BE2C (cell line): ENCODE measurements at regions not wholly inside any gene's neighbourhood (a gene's known extent, or its start where the extent isn't known, plus 50 kb on each side); places are given as distances from the start of the nearest gene placed in this dataset.

Experiments
- DNase-seq: peaks from one replicate; pipeline ENCODE4 v3.0.0-alpha.2; 2020
- H3K27me3 ChIP-seq: fragments of 250-450 bp; sonication (Bioruptor Pico); 2 replicates; pipeline ENCODE4 v1.5.1; 2020; ENCODE audit warnings: mild to moderate bottlenecking
- H3K36me3 ChIP-seq: fragments of 250-450 bp; sonication (Bioruptor Pico); 2 replicates; pipeline ENCODE4 v1.5.1; 2020; ENCODE audit warnings: mild to moderate bottlenecking
- H3K4me1 ChIP-seq: fragments of 250-450 bp; sonication (Bioruptor Pico); 2 replicates; pipeline ENCODE4 v1.5.1; 2020
- H3K4me3 ChIP-seq: 2 replicates; pipeline ENCODE4 v1.5.1; 2011; ENCODE audit warnings: low read depth, low read length
- H3K9me3 ChIP-seq: fragments of 250-450 bp; sonication (Bioruptor Pico); 2 replicates; pipeline ENCODE4 v1.5.1; 2020
- TF ChIP-seq, protein P1 (sequence below): IDR thresholded peaks from 2 replicates; pipeline ENCODE4 v1.5.1; 2012; ENCODE audit warnings: mild to moderate bottlenecking, low read depth, low read length

DNA sequence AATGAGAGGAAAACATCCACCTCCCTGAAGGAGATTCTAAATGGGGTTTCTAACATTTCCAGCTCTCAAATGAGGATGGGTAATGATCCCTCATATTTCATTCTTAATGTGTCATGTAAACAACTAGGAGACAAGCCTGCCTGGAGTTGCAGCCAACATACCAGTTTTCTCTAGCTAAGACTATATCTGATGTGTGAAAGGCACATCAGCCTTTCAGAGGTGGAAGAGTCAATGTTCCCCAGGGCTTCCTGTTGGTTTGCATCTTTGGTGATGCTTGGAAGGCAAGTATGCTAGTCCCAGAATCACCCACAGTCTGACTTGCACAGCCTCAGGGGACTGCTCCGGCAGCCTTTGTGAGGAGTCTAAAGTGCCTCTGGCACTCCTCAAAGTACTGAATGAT is 921.2 kb downstream of the SQOR start:
- no peaks in the 10 kb centered on the region for H3K27me3 ChIP-seq
- no peaks in the 10 kb centered on the region for H3K9me3 ChIP-seq
- H3K4me3 ChIP-seq: no peak overlapping the region
- H3K36me3 ChIP-seq: no peaks in the 10 kb centered on the region
- no peaks in the 10 kb centered on the region for H3K4me1 ChIP-seq
- TF ChIP-seq, protein P1, sequence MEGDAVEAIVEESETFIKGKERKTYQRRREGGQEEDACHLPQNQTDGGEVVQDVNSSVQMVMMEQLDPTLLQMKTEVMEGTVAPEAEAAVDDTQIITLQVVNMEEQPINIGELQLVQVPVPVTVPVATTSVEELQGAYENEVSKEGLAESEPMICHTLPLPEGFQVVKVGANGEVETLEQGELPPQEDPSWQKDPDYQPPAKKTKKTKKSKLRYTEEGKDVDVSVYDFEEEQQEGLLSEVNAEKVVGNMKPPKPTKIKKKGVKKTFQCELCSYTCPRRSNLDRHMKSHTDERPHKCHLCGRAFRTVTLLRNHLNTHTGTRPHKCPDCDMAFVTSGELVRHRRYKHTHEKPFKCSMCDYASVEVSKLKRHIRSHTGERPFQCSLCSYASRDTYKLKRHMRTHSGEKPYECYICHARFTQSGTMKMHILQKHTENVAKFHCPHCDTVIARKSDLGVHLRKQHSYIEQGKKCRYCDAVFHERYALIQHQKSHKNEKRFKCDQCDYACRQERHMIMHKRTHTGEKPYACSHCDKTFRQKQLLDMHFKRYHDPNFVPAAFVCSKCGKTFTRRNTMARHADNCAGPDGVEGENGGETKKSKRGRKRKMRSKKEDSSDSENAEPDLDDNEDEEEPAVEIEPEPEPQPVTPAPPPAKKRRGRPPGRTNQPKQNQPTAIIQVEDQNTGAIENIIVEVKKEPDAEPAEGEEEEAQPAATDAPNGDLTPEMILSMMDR: no peak
- DNase-seq: no peak

- TF ChIP-seq, protein P1: no peak
- Histone ChIP-seq H3K4me3 (no peak overlapping the region), H3K4me1 (no peaks in the 10 kb centered on the region)
Measured at GRCh38 chr15:46556559-46557379, 921.9 kb downstream of the SQOR start.

GRCh38 chr15:46567968-46568367 is 933.1 kb downstream of the SQOR start:
- Histone ChIP-seq H3K4me3 (no peak overlapping the region), H3K36me3 (no peaks in the 10 kb centered on the region), H3K27me3 (0 out of 2 replicates have a peak, but pooled peaks cover 3% of the 10 kb centered on the region), H3K9me3 (no peaks in the 10 kb centered on the region), H3K4me1 (no peaks in the 10 kb centered on the region)
- no peak for DNase-seq
- TF ChIP-seq, protein P1: no peak

More at GRCh38 chr15:46556559-46557379, 921.9 kb downstream of the SQOR start:
- no peaks in the 10 kb centered on the region for H3K27me3 ChIP-seq
- no peak for DNase-seq
- H3K9me3 ChIP-seq: no peaks in the 10 kb centered on the region
- H3K36me3 ChIP-seq: no peaks in the 10 kb centered on the region

DNA sequence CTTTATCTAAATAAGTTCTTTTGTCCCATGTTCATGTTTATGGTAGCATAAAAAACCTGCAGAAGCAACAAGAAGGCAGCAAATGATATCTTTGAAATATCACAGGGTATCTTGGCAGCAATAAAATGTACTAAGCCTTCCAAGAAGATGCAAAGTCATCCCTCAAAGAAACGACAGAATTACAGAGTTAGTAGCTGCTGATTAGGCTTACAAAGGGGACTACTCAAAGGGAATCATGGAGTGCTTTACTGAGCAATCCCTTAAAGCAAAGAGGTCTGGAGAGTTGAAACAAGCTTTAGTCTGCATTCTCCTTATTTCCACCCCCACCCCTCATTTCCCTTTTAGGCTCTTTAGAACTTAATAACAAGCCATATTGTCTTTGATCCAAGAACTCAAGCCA is 935.0 kb downstream of the SQOR start:
- Histone ChIP-seq H3K4me1 (no peaks in the 10 kb centered on the region), H3K27me3 (0 out of 2 replicates have a peak, but pooled peaks cover 3% of the 10 kb centered on the region), H3K9me3 (no peaks in the 10 kb centered on the region), H3K4me3 (no peak overlapping the region), H3K36me3 (no peaks in the 10 kb centered on the region)
- DNase-seq: no peak
- TF ChIP-seq, protein P1: no peak

- TF ChIP-seq, protein P1: no peak
- Histone ChIP-seq H3K27me3 (no peaks in the 10 kb centered on the region), H3K4me1 (no peaks in the 10 kb centered on the region), H3K9me3 (no peaks in the 10 kb centered on the region), H3K36me3 (no peaks in the 10 kb centered on the region), H3K4me3 (no peak overlapping the region)
- DNase-seq: no peak
Measured at GRCh38 chr15:46576646-46577395, 942.0 kb downstream of the SQOR start.

DNA sequence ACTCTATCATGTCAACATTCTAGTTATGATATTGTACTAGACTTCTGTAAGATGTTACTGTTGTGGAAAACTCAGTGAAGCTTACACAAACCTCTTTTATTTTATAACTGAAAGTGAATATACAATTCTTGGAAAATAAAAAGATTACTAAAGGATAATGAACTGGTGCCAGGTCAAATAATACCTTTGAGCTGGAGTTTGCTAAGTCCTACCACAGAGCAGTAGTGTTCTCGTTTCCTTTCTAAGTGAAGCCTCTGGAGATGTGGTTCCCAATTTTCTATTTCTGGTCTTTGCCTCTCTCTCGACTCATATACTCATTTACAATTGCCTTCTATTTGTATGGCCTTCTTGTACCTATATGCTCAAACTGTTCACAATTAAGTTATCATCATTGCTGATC is 942.9 kb downstream of the SQOR start:
- H3K9me3 ChIP-seq: no peaks in the 10 kb centered on the region
- no peaks in the 10 kb centered on the region for H3K4me1 ChIP-seq
- DNase-seq: no peak
- no peak overlapping the region for H3K4me3 ChIP-seq
- TF ChIP-seq, protein P1: no peak
- no peaks in the 10 kb centered on the region for H3K27me3 ChIP-seq
- no peaks in the 10 kb centered on the region for H3K36me3 ChIP-seq
